HG03378 (cell line): ENCODE measurements at regions not wholly inside any gene's neighbourhood (a gene's known extent, or its start where the extent isn't known, plus 50 kb on each side); places are given as distances from the start of the nearest gene placed in this dataset.
A peak's percentile ranks its signal among the peaks of the same experiment; 100 is the strongest.

Experiments
- ATAC-seq: cut with Tn5 transposase; IDR thresholded peaks from one replicate; pipeline ENCODE4 v1.9.1; 2021; ENCODE audit warnings: mild to moderate bottlenecking, moderate library complexity; ENCODE audit not compliant: unreplicated experiment

DNA sequence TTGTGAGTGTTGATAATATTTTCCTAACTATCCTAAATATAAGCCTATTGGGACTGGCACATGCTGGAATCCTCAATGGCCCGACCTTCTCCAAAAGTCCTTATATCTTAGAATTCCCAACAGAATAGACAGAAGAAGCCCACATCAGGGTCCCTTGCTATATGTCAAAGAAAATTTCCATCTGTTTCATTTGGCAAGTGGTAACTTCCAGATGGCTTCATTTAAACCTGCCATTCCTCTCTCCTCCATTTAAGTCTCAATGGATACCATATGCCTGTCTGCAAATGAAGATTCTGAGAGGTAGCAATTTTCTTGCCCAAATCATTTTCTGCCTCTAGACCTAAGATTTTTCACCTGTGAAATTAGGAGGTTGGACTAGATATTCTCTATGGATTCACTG, 73.1 kb upstream of the KCNA4 start:
- no peak for ATAC-seq

DNA sequence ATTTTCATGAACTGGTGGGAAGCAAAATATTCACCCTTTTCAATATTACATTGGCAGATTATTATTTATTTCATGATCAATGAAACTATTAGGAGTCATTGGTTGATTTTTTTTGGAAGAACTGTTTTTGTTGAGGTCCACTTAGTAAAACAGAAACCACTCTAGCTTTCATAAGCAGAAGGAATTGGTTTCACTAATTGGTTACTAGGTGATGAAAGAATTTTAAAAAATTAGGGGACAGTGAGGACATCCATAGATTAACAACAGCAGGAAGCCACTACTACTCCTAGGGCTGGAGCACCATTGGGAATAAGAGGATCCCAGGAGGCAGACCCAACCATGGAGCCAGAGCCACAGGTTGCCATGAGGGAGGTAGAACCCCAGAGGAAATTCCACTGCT, 74.4 kb upstream of the KCNA4 start:
- ATAC-seq = no peak

DNA sequence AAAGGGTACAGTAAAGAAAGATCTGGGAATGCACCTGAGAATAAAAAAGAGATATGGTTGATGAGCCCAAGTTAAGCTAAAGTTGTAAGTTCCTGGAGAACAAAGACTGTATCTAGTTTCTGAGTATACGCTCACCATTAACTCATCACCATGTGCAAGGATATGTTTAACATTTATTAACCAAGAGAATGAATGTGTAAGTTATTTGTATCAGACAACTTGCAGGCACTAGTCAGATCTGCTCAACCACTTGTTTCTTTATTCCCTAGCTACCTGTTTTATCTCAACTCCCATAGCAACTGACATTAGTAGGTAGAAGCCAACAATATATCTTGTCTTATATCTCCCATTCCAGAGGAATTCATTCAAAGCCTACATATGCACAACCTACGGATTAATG, 74.9 kb upstream of the KCNA4 start:
- ATAC-seq = peak; percentile 46

DNA sequence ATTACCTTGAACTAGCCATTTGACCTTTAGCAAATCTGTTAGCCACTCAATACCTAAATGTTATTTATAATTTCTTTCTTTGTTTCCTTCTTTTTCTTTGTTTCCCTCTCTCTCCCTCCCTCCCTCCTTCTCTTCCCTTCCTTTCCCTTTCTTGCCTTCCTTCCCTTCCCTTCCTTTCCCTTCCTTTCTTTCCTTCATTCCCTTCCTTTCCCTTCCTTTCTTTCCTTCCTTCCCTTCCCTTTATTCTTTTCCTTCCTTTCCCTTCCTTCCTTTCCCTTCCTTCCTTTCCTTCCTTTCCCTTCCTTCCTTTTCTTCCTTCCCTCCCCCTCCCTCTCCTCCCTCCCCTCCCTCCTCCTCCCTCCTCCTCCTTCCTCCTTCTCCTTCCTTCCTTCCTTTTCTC, 75.7 kb upstream of the KCNA4 start:
- no peak for ATAC-seq

DNA sequence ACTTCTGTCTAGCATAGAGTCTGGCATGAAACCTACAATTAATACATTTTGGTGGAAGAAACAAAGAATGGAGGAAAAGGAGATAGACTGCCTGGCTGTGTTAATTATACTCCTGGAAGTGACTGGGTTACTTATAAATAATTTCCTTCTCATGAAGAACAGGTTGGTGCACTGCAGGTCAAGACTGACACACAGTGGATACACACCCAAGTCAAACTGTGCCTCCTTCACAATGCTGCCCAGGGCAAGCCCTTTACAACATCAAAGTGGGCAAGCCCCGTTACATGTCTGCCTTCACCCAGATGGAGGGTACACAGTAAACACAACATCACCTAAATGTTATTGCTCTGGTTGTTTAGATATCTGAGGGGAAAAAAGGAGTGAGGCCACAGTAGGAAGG, 83.7 kb upstream of the KCNA4 start:
- no peak for ATAC-seq

DNA sequence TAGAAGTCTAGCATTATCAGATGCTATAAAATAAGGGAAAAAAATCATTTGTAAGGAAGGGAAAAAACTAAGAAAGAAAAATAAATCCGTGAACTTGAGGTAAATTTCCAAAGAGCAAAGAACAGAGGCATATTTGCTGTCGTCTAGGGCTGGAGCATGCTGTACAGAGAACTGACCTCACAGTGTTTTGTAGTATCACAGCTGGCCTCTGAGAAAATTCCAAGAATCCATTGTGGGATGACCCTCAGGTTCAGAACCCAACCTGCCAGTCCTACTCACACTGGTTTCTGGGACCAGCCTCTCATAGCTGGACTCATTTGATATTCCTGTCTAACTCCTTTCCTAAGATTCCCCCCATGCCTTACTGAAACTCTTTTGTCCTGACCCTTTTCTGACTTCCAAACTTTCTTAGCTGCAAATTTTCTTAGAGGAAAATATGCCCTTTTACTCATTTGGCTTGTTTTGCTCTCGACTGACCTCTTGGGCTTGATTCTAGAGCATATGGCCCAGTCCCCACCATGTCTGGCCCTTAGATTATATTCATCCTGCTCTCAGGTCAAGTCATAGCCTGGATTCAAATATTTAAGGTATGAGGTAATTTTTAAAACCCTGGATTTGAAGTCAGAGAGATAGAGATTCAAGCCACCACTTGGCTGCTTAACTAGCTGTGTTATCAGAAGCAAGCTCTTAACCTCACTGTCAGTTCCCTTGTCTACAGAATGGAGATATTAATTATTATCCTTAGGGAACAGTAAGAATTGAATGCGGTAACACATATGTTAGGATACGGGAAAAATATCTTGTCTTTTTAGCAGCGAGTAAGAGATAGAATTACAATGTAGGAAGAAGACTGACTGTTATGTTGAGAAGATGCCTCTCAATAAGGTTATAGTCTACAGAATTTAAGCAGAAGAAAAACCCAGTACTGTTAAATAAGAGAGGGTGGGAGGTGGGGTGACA, 89.7 kb upstream of the KCNA4 start:
- no peak for ATAC-seq

DNA sequence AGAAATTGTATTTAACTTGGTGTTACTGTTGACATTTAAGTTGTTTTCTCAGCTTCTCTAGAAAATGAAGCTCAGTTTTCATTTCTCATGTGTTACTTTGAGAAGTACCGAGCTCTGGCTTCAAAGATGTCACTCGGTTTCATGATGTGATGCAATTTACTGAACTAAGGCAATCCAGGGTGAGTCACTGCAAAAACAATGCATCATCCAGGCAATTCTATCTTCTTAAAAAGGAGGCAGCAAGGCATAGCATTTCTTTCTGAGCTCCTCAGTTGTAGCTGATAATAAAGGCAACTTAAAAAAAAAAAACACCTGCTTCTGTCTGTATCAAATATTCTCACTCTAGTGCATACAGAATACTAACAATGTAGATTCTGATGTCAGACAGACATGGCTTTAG, 91.1 kb upstream of the KCNA4 start:
- no peak for ATAC-seq

DNA sequence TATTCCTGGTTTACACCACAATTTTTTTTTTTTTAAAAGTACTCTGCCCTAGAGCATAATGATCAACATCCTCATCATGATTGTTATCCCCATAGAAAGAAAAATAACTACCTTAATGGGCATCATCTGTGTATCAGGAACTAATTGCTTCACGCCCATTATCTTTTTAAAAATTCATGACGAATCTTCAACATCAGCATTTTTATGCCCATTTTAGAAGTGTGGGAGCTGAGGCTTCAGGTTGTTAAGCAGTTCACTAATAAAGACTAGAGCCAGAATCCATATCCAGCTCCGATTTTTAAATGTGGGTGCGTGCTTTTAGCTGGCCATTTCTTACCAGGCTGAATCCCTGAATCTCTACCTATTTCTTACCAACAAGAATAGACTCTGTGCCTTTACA, 92.9 kb upstream of the KCNA4 start:
- no peak for ATAC-seq

DNA sequence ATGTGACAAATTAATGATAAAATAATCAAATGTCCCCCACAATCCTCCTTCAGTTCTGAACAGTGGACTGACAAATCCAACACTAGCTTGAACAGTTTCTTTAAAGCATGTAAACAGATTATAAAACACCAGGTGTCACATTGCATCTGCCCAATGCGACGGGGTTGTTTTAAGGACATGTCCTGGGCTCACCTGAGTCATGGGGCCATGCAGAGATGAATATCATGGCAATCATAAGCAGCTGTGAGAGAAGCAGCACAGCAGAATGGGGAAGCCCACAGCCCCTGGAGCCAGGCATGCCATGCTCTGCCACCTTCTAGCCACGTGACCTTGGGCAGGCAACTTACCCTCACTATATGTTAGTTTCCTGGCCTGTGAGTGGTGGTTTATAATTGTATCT, 93.9 kb upstream of the KCNA4 start:
- no peak for ATAC-seq

DNA sequence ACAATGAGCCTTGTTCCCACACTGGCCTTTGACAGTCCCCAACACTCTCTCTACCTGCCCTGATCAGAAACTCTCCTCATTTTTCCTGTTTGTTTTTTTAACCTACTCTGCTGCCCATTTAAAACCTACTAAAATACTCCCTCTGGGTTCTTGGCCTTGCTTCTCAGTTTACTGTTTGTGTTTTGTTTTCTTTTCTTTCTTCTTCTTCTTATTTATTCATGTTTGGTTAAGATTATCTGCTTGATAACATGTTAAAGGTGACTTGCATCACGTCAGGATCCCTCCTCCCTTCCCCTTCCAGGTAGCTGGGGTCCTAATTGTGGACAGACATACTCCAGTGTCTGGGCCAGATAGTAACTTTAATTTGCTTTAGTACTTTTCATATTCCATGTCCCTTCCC, 95.0 kb upstream of the KCNA4 start:
- no peak for ATAC-seq

DNA sequence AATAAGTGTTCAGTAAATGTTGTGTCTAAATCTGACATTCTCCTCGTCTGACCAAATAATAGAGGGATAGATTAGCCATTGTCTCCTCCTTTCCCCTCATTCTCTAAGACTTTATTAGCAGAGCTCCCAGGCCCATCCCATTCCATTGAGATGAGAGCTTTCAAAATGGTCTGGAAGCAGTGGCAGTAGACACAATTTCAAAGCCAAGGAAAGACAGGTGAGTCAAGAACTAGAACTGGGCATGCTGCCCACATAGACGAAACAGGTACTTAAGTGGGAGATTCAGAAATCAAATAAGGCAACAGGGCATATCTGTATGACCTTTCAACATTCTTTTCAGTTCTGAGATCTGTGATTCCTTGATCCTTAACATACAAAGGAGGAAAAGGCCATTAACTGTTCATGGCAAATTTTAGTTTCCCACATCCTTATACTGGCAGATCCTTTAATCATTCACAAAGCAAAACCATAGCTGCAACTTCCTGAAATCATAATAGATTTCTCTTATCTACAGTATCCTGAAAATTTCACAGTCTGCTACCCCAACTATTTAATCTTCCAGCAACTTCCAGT, 96.6 kb upstream of the KCNA4 start:
- no peak for ATAC-seq

DNA sequence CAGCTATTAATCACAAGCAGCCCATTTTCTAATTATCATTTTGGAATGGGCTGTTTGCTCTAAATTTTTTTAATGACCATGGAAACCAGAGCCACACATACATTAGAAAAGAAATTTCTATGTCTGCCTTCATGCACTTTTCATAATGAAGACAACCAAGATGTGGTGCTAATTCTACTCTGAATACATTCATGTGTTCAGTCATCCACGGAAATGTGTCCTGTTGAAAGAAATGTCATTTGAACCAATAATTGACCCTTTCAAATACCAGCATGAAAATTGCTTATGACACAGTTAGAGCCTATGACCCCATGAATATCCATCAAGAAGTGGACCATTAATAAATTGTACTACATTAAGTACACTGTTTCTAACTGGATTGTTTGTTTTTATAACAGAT, 99.7 kb upstream of the KCNA4 start:
- ATAC-seq = no peak

DNA sequence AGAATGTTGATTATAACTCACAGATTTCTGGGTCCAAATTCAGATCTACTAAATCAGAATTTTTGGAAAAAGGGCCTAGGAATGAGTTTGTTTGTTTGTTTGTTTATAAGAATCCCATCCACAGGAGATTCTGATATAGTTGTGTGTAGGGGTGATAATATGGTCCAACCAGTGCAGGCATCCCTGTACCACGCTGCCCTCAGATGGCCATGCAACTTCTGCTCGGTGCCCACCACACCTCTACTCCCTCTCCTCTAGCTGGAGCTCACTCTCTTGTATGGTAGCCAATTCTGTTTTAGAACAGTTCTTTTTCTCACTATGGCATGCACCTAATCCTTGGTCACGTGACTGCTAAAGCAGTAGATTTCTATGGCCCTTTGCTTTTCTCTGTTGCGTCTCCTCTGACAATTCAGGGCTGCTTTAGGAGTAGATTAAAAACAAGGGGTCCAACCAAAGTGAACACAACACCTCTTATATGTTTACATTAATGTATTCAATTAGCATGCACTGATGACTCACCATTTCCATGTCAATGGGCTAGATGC, 103.3 kb upstream of the KCNA4 start:
- ATAC-seq = no peak

DNA sequence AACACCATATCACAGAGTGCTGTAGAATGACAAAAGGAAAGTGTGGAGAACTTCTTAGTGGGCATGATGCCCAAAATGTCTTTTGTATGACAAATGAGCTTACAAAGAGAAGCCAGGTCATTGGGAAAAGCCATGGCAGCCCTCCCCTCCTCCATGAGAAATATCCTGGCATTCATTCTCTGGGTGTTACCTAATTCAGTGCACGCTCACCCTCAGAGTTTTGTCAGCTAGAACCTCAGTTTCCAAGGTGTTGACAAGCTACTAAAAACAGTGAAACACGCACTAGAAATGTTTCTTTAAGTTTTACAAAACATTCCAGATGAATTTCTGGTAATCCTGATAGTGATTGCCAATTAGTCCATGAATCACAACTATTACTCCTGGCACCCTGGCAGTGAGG, 105.4 kb upstream of the FSHB start:
- no peak for ATAC-seq

DNA sequence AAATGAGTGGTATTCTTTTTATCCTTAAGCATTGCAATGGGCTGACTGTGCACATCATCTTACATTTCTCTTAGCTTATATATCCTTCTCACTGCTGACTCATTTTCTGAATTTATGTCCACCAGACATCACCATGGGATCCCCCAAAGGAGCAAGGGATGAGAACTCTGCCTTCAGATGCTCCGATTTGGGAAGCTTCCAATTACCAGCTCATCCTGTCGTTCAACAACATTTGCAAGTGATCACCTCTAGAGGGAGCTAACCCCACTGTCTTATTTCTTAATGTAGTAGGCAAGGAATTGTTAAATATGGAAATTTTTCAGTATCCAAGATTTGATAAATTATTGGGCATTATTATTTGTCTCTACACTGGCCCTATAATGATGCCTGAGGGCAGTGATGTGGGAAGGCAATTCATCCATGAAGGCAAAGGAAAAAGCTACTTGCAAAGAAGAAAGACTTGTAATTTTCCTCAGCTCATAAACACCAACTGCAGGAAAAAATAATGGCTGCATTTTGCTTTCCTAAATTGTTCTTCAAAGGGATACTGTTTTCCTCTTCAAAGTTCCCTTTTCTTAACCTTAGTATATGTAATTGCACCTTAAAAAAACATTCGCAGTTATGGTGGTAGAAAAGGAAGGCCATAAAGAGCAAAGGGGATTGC, 102.4 kb upstream of the FSHB start:
- ATAC-seq = no peak

DNA sequence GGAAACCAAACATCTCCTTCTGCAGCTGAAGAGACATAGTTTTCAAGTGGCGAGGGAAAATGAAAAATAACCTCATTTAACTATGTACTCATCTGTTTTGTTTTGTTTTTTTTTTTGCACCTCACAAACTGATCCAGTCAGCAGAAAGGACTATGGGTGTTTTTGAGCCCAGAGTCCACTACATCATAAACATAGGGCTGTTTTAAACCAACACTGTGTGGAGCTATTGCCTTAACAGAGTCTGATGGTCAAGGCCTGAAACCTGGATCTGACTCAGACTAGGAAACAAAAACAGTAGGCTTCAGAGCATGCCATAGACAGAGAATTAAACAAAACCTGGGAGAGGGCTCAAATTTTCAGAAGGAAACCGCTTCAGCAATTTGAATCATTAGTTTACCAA, 99.3 kb upstream of the FSHB start:
- ATAC-seq = peak; percentile 72

DNA sequence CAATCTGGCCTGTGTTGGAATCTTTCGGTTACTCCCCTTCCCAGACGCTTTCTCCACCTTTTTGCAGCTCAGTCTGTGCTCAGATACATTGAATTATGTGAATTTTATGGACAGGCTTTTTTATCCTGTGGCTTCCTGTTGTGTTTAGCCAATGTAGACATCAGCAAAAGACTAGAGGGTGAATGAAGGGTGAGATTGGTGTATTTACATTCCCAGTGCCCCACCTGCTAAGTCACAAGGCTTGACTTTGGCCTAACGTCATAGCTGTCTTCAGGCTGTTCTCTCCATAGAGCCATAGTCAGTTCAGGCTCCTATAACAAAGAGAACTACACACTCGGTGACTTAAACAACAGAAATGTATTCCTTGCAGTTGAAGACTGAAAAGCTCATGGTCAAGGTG, 97.5 kb upstream of the FSHB start:
- no peak for ATAC-seq

DNA sequence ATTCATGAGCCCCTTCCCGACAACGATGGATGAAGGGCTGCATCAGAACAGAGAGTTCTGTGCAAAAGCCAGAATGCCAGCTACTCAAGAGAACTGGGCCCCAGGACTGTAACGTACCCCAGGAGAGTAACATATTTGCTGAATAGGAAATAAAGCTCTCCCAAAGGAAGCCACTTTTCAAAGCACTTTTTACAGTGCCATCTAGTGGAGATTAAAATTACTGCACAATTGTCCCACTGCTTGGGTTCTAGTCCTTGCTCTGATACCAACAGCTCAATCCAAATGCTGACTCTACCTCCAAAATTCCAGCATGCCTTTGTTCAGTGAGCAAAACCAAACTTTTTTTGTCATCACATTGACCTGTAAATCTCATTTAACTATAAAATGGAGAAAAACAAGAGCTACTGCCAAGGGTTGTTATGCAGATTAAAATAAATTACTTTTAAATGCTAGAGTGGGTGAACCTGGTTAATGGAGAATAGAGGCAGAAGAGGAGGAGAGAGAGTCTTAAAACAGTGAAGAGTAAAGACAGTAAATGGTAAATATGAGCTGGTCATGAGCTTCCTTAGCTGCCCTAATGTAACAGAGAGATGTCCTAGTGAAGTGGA, 87.6 kb upstream of the FSHB start:
- ATAC-seq = peak; percentile 86

DNA sequence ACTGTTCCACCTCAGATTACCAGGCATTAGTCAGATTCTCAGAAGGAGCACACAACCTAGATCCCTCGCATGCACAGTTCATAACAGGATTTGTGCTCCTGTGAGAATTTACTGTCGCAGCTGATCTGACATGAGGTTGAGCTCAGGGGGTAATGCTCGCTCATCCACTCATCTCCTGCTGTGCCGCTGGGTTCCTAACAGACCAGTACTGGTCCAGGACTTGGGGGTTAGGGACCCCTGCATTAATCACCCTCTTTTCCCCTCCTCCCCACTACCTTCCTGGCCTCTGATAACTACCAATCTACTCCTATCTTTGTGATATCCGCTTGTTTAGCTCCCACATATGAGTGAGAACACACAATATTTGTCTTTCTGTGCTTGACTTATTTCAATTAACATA, 83.5 kb upstream of the FSHB start:
- no peak for ATAC-seq

DNA sequence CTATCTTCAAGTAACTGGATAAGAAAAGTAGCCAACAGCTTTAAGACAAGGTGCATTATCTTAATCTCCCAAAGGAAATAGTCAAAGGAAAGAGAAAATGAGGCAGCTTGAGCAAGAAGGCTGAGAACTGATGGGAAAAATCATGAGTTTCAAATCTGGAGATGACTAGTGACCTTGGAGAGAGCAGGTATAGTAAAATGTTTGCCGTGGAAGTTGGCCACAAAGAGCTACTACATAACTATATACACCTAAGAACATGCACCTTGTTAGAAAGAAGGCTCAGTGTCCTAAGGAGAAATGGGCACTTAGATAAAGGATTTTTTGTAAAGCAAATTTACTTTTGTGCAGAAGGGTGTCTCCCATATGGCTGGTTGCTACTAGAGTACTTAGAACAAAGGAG, 80.8 kb upstream of the FSHB start:
- ATAC-seq = no peak

DNA sequence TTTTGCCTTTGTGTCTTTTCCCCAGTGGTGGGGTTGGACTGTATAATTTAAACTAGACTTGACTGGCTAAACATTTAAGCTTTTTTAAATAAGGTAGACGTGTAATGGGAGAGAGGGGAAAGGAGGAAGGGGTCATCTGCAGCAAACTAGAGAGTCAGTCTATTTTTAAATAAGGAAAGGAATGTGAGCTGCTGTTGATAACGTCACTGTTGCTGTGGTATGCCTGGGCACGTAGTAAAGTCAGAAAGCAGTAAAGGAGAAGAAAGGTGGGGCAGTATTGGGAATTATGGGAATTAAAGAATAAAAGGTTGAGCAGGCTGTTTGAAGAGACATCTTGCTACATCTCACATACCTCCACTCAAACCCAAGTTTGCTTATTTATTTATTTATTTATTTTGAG, 80.4 kb upstream of the FSHB start:
- ATAC-seq = no peak
